MM.1S (cell line): ENCODE measurements at regions not wholly inside any gene's neighbourhood (a gene's known extent, or its start where the extent isn't known, plus 50 kb on each side); places are given as distances from the start of the nearest gene placed in this dataset.

Experiments used
- CTCF ChIP-seq: fragments of 300-600 bp; sonication (generic); IDR thresholded peaks from 2 replicates; pipeline ENCODE4 v1.5.1; 2016; ENCODE audit warnings: antibody characterized with exemption, low read length, mixed read lengths
- EZH2phosphoT487 ChIP-seq: fragments of 300-600 bp; sonication (generic); IDR thresholded peaks from 2 replicates; pipeline ENCODE4 v1.6.1; 2018; ENCODE audit warnings: antibody characterized with exemption, low read length

GRCh38 chr6:74343804-74344203 is 647.8 kb downstream of the CD109 start:
- peak; percentile 28 for TF ChIP-seq CTCF
- TF ChIP-seq EZH2phosphoT487, result no peak
